HG02610 (cell line): ENCODE measurements at regions not wholly inside any gene's neighbourhood (a gene's known extent, or its start where the extent isn't known, plus 50 kb on each side); places are given as distances from the start of the nearest gene placed in this dataset.
"Not testable (repeated sequence)": the region's sequence is repeated elsewhere in the genome, so short reads cannot be mapped to it uniquely, and the experiment has no call there.

Experiments
- ATAC-seq: cut with Tn5 transposase; IDR thresholded peaks from one replicate; pipeline ENCODE4 v1.9.1; 2021; ENCODE audit warnings: mild to moderate bottlenecking, moderate library complexity; ENCODE audit not compliant: unreplicated experiment

DNA sequence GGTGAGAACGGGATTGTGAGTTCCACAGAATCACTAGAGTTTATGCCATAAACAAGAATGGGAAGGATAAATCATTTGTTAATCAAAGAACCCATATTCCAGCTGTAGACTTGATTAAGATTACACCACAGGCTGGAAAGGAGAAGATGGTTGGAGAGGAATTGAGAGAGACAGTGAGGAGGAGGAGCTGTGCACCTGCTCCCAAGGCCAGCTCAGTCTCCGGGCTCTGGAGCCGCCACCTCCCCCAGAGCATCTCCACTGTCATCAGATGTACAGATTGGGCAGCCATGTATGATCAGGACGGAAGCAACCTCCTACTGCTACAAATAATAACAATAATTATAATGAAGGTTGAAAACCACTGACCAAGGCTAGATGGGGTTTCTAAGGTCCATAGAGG lies 170.0 kb downstream of the MINAR1 start:
- no peak for ATAC-seq

- ATAC-seq = no peak
Observed at GRCh38 chr15:79602731-79603130, 170.6 kb downstream of the MINAR1 start.

DNA sequence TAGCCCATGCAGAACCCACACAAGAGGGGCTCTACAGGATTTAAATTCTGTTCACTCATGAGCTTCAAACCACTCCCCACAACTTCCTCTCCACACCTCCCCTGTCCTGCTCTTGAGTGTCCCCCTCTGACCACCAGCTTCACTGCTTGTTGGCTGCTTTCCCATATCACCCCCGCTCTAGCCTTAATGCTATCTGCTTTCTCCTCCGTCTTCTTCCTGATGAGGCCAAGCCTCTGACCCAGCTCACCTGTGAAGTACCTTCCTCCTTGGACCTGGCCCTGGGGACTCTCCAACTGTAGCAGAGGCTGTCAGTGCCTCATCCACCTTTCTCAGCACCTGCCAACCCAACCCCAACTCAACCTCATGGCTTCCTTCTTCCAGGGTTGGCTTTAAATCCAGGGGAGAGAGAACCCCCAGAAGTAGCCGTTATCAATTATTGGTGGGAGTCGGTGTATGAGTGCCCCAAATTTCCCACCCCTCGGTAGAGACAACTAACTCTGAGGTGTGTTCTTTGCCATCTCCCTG lies 174.8 kb downstream of the MINAR1 start:
- no peak for ATAC-seq

DNA sequence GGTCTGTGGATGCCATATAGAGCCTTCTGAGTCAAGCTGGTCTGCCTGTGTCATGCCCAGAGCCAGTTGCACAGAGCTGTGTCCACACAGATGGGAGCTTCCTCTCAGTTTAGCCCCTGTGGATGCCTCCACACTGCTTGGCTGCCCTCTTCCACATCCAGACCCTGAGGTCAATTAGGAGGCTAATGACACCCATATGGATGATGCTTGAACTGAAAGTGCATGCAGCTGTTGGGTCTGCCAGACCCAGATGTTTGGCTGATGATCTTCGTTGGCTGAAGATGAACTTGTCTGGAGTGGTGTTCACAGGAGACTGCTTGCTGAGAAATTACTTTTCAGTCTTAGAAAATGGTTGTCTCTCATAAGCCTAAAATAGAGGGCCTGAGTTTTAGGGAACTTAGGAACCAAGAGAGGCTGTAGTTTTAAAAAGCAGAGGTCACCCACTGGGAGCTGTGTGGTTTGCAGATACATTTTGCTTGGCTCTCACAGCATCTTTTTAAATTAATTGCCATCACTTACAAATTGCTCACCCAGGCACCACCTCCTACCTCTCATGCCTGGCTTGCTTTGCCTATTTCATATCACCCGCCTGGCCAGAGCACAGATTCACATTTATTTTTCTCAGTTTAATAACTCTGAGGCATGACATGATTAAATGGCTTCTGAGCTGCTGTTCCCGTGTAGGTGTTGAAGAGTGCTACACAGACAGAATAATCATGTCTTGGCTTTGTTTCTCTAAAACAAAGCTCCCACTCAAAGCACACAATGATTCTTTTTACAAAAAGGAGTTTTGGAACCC lies 176.1 kb downstream of the MINAR1 start:
- ATAC-seq = no peak

DNA sequence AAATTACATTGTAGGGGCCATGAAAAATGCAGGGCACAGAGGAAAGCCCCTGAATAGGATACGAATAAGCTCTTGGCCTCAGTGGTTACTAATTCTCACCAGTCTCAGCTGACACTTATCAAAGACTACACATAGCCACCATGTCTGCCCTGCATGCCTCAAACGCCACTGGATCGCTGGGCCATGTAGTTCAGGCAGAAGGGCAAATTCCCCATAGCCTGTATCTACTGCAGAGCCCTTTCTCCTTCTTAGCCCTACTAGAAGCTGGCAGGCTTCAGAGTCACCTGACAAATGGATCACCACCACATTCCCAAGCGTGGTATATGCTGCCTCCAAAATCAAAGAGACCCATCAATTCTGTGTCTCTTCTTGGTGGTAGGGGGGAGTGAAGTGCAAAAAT lies 177.4 kb downstream of the MINAR1 start:
- ATAC-seq = no peak

DNA sequence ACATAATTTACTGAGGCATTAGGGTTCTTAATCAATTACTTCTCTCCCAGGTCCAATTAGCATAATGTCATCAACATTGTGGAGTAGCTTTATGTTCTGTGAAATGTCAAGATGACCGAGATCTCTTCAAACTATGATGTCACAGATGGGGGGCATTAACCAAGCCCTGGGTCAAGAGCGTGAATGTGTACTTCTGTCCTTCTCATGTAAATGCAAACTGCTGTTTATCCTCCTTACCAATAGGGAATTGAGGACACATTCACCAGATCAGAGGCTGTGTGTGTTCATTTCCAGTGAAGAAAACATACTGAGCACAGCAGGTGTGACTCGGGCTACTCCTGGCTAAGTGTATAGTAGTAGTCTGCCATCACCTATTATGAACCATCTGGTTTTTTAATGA lies 177.9 kb downstream of the MINAR1 start:
- no peak for ATAC-seq

DNA sequence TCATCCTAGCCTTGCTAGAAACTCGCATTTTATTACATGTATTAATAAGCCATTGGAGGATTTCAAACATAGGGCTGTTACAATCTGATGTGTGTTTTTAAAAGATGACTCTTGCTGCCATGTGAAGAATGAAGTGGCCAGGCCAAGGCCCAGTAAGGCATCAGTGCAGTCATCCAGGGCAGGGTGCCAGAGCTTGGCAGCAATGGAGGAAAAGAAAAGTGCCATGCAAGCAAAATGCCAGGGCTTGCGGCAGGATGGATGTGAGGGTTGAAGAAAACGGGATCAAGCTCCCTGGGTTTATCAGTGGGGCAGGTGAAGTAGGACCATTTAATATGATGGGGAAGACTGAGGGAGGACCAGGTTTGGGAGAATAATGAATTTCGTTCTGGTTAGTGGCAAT lies 183.6 kb downstream of the MINAR1 start:
- ATAC-seq = no peak

DNA sequence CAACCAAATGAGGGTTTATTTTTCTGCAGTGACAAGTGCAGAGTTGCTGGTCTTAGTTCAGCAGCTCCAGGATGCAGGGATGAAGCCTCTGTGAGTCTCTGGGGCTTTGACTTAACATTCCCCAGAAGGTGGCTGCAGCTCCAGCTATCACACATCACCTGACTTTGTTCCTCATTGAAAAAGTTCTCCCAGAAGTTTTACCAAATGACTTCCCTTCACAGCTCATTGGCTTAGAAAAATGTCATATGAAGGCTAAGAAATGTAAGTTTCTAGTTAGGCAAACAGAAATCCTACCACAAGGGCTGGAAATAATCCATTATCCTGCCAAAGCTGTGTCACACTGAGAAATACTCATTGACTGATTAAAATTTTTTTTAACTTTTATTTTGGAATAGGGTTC lies 184.9 kb downstream of the MINAR1 start:
- no peak for ATAC-seq

GRCh38 chr15:79620112-79620857 lies 188.1 kb downstream of the MINAR1 start:
- no peak for ATAC-seq

- not testable (repeated sequence) for ATAC-seq
Observed at GRCh38 chr15:79621805-79622204, 189.7 kb downstream of the MINAR1 start.

DNA sequence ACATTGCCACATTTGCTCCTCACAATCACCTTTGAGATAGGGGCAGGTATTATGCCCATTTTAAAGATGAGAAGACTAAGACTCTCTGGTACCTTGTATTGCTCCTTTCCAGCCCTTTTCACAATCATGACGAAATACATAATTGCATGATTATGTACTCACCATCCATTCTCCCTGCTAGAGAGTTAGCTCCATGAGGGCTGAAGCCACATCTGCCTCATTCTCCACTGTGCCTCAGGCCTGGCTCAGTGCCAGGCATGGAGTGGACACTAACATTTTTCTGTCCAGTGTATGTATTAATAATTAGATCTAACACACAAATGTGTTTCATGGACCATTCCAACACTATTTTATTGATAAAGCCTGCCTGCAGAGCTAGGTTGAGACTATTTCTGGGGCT lies 191.4 kb downstream of the MINAR1 start:
- no peak for ATAC-seq

DNA sequence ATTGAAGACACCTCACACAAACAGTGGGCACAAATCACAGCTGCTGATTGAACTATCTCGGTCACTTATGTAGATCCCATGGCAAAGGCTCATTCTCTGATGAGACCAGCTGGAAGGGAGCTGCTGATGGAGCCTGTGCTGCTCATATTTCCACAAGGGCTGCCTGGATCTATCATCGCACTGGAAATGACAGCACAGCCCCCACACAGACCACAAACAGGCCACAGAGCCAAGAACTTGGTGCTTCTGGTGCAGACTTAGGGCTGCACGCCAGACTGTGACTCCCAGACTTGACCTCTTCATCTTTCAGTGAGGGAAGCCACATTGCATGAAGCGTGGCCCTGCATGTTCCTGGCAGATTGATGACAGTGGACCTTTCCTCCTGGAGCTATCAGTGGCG lies 197.6 kb downstream of the MINAR1 start:
- no peak for ATAC-seq

DNA sequence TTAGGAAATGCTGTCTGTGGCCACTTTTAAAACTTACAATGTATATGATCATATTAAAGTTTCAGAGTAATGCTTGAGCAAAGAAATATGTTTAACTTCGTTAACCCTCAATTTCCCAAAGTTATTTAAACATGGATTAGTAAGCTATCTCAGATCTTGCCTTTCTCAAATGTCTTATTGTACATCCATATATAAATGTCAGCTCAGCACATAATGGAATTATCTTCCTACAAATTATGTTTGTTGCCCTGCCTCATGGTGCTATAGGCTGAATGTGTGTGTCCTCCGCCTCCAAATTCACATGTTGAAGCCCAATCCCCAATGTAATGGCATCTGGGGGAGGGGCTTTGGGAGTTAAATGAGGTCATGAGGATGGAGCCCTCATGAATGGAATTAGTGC lies 200.3 kb downstream of the MINAR1 start:
- ATAC-seq = no peak

GRCh38 chr15:79635149-79635771 lies 203.1 kb downstream of the MINAR1 start:
- ATAC-seq = no peak

- no peak for ATAC-seq
Observed at GRCh38 chr15:79635897-79636561, 203.9 kb downstream of the MINAR1 start.

DNA sequence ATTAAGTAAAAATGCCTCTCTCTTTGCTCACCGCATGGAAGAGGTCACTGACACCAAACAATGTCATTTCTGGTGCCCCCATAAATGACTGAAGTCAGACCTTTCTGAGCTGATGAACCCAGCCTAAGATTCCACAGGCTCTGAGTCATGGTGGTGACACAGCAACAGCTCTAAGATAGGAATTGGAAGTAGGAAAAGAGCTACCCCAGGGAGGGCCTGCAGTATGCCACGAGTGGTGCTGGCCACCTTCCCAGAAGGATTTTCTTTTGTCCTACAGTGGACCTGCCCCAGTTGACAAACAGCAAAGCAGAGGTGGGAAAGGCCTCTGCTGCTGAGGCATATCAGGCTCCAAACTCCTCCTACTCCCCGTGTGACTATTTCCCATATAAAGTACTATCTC lies 208.1 kb downstream of the MINAR1 start:
- ATAC-seq = no peak

DNA sequence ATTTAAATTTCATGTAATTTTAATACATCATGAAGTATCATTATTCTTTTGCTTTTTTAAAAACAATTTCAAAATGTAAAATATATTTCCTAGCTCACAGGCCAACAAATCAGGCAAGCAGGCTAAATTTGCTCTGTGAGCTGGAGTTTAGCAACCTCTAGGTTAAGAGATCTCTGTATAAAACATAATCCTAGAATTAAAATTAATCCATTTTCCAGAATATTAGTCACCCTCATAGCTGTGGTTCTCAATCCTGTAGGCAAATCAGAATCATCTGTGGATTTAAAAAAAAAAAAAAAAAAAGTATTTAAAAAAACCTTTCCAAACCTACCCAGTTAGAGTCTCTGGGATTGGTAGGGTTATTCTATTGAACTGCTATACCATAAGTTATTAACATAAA lies 209.7 kb downstream of the MINAR1 start:
- no peak for ATAC-seq

- no peak for ATAC-seq
Observed at GRCh38 chr15:79643393-79643792, 211.3 kb downstream of the MINAR1 start.

- no peak for ATAC-seq
Observed at GRCh38 chr15:79644091-79644490, 212.0 kb downstream of the MINAR1 start.

GRCh38 chr15:79652972-79653371 lies 220.8 kb downstream of the MINAR1 start:
- ATAC-seq = not testable (repeated sequence)

- ATAC-seq = no peak
Observed at GRCh38 chr15:79653533-79653932, 221.4 kb downstream of the MINAR1 start.
